Smooth muscle cell (in vitro differentiated cells): ENCODE measurements at regions not wholly inside any gene's neighbourhood (a gene's known extent, or its start where the extent isn't known, plus 50 kb on each side); places are given as distances from the start of the nearest gene placed in this dataset.

Experiments
- DNase-seq: peaks from one replicate; lab custom pipeline; 2025; ENCODE audit not compliant: unreplicated experiment; lab: John Stamatoyannopoulos, UW
- H2AFZ ChIP-seq: fragments of 200-600 bp; sonication (generic); 2 replicates; pipeline ENCODE4 v1.6.0; 2016; ENCODE audit warnings: antibody characterized with exemption, low read depth, mild to moderate bottlenecking
- H3F3A ChIP-seq: fragments of 200-600 bp; sonication (generic); 2 replicates; pipeline ENCODE4 v1.6.0; 2017; ENCODE audit warnings: antibody characterized with exemption, low read depth
- H3K27ac ChIP-seq: fragments of 200-600 bp; sonication (generic); 2 replicates; pipeline ENCODE4 v1.5.1; 2016; ENCODE audit warnings: low read depth, mild to moderate bottlenecking
- H3K27me3 ChIP-seq: fragments of 200-600 bp; sonication (generic); 2 replicates; pipeline ENCODE4 v1.6.1; 2016; ENCODE audit warnings: low read depth, mild to moderate bottlenecking
- H3K36me3 ChIP-seq: fragments of 200-600 bp; sonication (generic); 2 replicates; pipeline ENCODE4 v1.5.1; 2016; ENCODE audit warnings: low read depth
- H3K4me1 ChIP-seq: fragments of 200-600 bp; sonication (generic); 2 replicates; pipeline ENCODE4 v1.5.1; 2016; ENCODE audit warnings: low read depth
- H3K4me2 ChIP-seq: fragments of 200-600 bp; sonication (generic); 2 replicates; pipeline ENCODE4 v1.6.0; 2016; ENCODE audit warnings: mild to moderate bottlenecking
- H3K4me3 ChIP-seq: fragments of 200-600 bp; sonication (generic); 2 replicates; pipeline ENCODE4 v1.5.1; 2016; ENCODE audit warnings: mild to moderate bottlenecking
- H3K79me2 ChIP-seq: fragments of 200-600 bp; sonication (generic); 2 replicates; pipeline ENCODE4 v1.6.0; 2016; ENCODE audit warnings: low read depth, mild to moderate bottlenecking
- H3K9ac ChIP-seq: fragments of 200-600 bp; sonication (generic); 2 replicates; pipeline ENCODE4 v1.6.0; 2016; ENCODE audit warnings: low read depth
- H3K9me3 ChIP-seq: fragments of 200-600 bp; sonication (generic); replicated peaks from 2 replicates; pipeline ENCODE4 v1.5.1; 2016; ENCODE audit warnings: low read depth
- H4K20me1 ChIP-seq: fragments of 200-600 bp; sonication (generic); 2 replicates; pipeline ENCODE4 v1.6.0; 2016; ENCODE audit warnings: low read depth
- CTCF ChIP-seq: fragments of 200-600 bp; sonication (generic); IDR thresholded peaks from 2 replicates; pipeline ENCODE4 v1.5.1; 2017; ENCODE audit warnings: borderline replicate concordance, mild to moderate bottlenecking, antibody characterized with exemption; ENCODE audit not compliant: insufficient read depth, poor library complexity, severe bottlenecking
- WGBS: methylation state at CpG from one replicate; pipeline ENCODE4 v1.1.7; 2016; ENCODE audit warnings: low lambda C conversion rate; 5-methylcytosine and 5-hydroxymethylcytosine counted together

DNA sequence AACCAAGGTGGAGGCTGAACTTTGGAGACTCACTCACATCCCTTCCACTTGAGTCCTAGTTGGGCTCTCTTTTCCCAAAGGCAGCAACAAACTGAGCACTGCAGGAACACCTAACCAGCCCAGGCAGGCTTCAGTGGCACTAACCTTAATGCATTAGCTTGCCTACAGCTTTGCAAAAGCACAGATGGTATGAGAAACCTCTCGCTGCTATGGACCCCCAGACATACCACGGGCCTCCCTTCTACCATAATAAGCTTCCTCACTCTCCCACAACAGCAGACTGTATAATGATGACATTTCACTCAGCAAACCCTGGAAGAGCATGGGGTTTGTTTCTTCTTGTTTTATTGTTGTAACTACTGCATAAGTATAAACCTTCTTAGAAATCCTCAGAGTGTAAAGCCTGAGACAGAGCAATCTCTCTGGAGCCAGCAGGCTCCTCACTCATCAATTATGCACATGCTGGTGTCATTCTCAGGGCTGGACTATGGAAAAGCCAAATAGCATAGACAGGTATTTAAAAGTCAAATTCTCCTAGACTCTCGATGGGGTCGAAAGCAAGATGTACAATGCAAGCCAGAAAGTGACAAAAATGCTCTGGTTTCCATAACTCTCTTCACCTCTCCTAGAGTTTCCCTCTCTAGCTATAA lies 167.6 kb downstream of the NXPE2 start:
- H3K9ac ChIP-seq = no peak overlapping the region
- TF ChIP-seq CTCF = no peak
- 97% methylated on average over 4 of the region's 4 CpGs for WGBS
- H4K20me1 ChIP-seq = no peaks in the 10 kb centered on the region
- peaks cover 8% of the 10 kb centered on the region for H3K4me1 ChIP-seq
- no peak overlapping the region for H3K4me2 ChIP-seq
- no peak overlapping the region for H2AFZ ChIP-seq
- peaks cover 35% of the 10 kb centered on the region for H3K27me3 ChIP-seq
- H3K27ac ChIP-seq = no peak overlapping the region
- H3K4me3 ChIP-seq = no peak overlapping the region
- H3K36me3 ChIP-seq = no peaks in the 10 kb centered on the region
- H3F3A ChIP-seq = no peaks in the 10 kb centered on the region
- DNase-seq = no peak
- H3K79me2 ChIP-seq = no peaks in the 10 kb centered on the region
- no peaks in the 10 kb centered on the region for H3K9me3 ChIP-seq

DNA sequence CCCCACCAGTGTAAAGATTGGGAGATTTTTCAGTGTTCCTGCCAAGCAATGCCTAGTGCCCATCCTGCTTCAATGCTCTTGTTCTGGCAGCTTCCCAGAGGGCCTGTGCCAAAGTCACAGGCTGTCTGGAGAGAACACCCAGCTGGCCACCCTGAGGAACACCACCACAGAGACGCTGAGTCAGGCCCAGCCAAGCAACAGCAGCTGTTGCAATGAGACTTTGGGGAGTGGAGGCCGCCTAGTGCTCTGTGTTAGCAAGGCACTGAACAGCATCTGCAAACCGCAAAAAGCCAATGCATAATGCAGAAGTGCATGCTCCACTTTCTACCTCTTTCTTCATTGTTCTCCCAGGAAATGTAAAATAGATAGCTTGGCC lies 168.1 kb downstream of the NXPE2 start:
- Histone ChIP-seq H3K9me3 (no peaks in the 10 kb centered on the region), H3K4me1 (peaks cover 12% of the 10 kb centered on the region), H3K27ac (no peak overlapping the region), H3K79me2 (no peaks in the 10 kb centered on the region), H2AFZ (no peak overlapping the region), H3K36me3 (no peaks in the 10 kb centered on the region), H4K20me1 (no peaks in the 10 kb centered on the region), H3K9ac (no peak overlapping the region), H3K4me2 (no peak overlapping the region), H3K4me3 (no peak overlapping the region), H3F3A (no peaks in the 10 kb centered on the region), H3K27me3 (peaks cover 38% of the 10 kb centered on the region)
- no peak for DNase-seq
- 55% methylated on average over 3 of the region's 3 CpGs for WGBS
- no peak for TF ChIP-seq CTCF

DNA sequence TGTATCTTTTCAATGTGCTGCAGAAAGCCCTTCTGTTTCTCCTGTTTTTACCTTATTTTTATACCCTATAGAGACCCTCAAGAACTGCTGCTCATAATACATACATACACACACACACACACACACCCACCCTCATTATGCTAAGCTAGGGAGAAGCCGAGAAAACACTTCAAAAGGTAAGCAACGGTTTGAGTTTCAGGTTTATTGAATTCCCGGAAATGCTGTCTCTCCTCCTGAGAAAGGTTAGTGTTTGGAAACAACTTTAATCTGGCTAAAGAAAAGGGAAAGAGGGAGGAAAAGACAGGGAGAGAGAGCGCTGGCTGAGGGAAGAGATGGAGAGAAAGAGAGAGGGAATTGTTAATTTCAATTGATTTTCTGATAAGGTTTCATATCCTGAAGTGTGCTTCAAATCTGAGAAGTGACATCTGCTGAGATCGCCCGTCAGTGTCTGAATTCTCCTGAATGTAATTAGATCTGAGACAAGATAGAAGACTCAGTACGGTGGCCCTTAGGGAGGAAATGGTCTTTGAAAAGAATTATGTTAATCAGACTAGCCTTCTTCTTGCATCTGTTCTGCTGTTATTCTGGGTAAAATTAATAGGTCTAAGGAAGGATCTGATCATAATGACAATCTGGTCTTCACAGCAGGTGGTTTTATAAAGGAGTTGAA lies 169.1 kb downstream of the NXPE2 start:
- WGBS = 49% methylated on average over 7 of the region's 7 CpGs

More for the DNA sequence above, 169.1 kb downstream of the NXPE2 start:
- peaks cover 12% of the 10 kb centered on the region for H3K4me1 ChIP-seq
- no peaks in the 10 kb centered on the region for H4K20me1 ChIP-seq
- peaks cover 39% of the 10 kb centered on the region for H3K27me3 ChIP-seq
- no peak overlapping the region for H3K4me3 ChIP-seq
- no peak overlapping the region for H3K4me2 ChIP-seq
- TF ChIP-seq CTCF = no peak
- H3K9me3 ChIP-seq = no peaks in the 10 kb centered on the region
- H3F3A ChIP-seq = no peaks in the 10 kb centered on the region
- H2AFZ ChIP-seq = no peak overlapping the region
- H3K79me2 ChIP-seq = no peaks in the 10 kb centered on the region
- no peaks in the 10 kb centered on the region for H3K36me3 ChIP-seq
- DNase-seq = no peak
- no peak overlapping the region for H3K27ac ChIP-seq
- no peak overlapping the region for H3K9ac ChIP-seq
